PC-3 (cell line): ENCODE measurements at regions not wholly inside any gene's neighbourhood (a gene's known extent, or its start where the extent isn't known, plus 50 kb on each side); places are given as distances from the start of the nearest gene placed in this dataset.

ENCODE experiments used
- ATAC-seq: fragments of 200-7000 bp; cut with Tn5 transposase; 2 replicates; pipeline ENCODE4 v1.9.1; 2020; ENCODE audit warnings: mild to moderate bottlenecking, moderate library complexity
- BruUV-seq: library from RNA; stranded (reverse); fragments of 400-500 nt; replicated peaks from 2 replicates; lab custom pipeline; 2021; lab: Mats Ljungman, UMichigan
- CTCF ChIA-PET: fragments of 300-600 bp; sonication (Branson Sonifier 250); formaldehyde crosslinking; loops from one replicate; lab custom pipeline; 2022; ENCODE audit warnings: antibody characterized with exemption; lab: Charles Lee
- POLR2A ChIA-PET: fragments of 300-600 bp; sonication (Branson Sonifier 250); formaldehyde crosslinking; loops from one replicate; lab custom pipeline; 2022; ENCODE audit warnings: antibody characterized with exemption; ENCODE audit not compliant: unreplicated experiment; lab: Charles Lee
- DNase-seq: peaks from one replicate; pipeline ENCODE4 v3.0.0-alpha.2; 2015
- H2AFZ ChIP-seq: fragments of 300-600 bp; sonication (generic); 2 replicates; pipeline ENCODE4 v1.6.0; 2016; ENCODE audit warnings: antibody characterized with exemption, low read length
- H3F3A ChIP-seq: fragments of 300-600 bp; sonication (generic); one replicate; pipeline ENCODE4 v1.6.0; 2017; ENCODE audit warnings: antibody characterized with exemption, low read length, control low read depth, mild to moderate bottlenecking; ENCODE audit not compliant: unreplicated experiment
- H3K27ac ChIP-seq: fragments of 300-600 bp; sonication (generic); 2 replicates; pipeline ENCODE4 v1.5.1; 2016; ENCODE audit warnings: mild to moderate bottlenecking, low read length
- H3K27me3 ChIP-seq: fragments of 300-600 bp; sonication (generic); 2 replicates; pipeline ENCODE4 v1.6.1; 2016; ENCODE audit warnings: low read length, mixed read lengths
- H3K36me3 ChIP-seq: fragments of 300-600 bp; sonication (generic); 2 replicates; pipeline ENCODE4 v1.6.1; 2016; ENCODE audit warnings: low read depth, mixed run types, low read length, mixed read lengths
- H3K4me1 ChIP-seq: fragments of 300-600 bp; sonication (generic); 2 replicates; pipeline ENCODE4 v1.5.1; 2016; ENCODE audit warnings: low read length; ENCODE audit not compliant: insufficient read depth
- H3K4me2 ChIP-seq: fragments of 300-600 bp; sonication (generic); 2 replicates; pipeline ENCODE4 v1.6.0; 2016; ENCODE audit warnings: low read length
- H3K4me3 ChIP-seq: fragments of 300-600 bp; sonication (generic); 2 replicates; pipeline ENCODE4 v1.5.1; 2016; ENCODE audit warnings: mild to moderate bottlenecking, low read length, mixed read lengths
- H3K79me2 ChIP-seq: fragments of 300-600 bp; sonication (generic); 2 replicates; pipeline ENCODE4 v1.6.1; 2017; ENCODE audit warnings: low read length, mixed read lengths
- H3K9ac ChIP-seq: fragments of 300-600 bp; sonication (generic); 2 replicates; pipeline ENCODE4 v1.6.0; 2016; ENCODE audit warnings: mild to moderate bottlenecking, low read length
- H3K9me2 ChIP-seq: fragments of 300-600 bp; sonication (generic); replicated peaks from 2 replicates; pipeline ENCODE4 v1.6.1; 2016; ENCODE audit warnings: mixed run types, low read length, mixed read lengths
- H3K9me3 ChIP-seq: fragments of 300-600 bp; sonication (generic); 2 replicates; pipeline ENCODE4 v1.6.1; 2016; ENCODE audit warnings: low read length, mixed read lengths
- H4K20me1 ChIP-seq: fragments of 300-600 bp; sonication (generic); 2 replicates; pipeline ENCODE4 v1.6.1; 2016; ENCODE audit warnings: low read length, mixed read lengths
- CTCF ChIP-seq: fragments of 300-600 bp; sonication (generic); conservative IDR thresholded peaks from 2 replicates; pipeline ENCODE4 v1.5.1; 2017; ENCODE audit warnings: antibody characterized with exemption, low read depth, mild to moderate bottlenecking, low read length
- EZH2 ChIP-seq: fragments of 300-600 bp; sonication (generic); IDR thresholded peaks from one replicate; pipeline ENCODE4 v1.6.1; 2017; ENCODE audit warnings: antibody characterized with exemption, mild to moderate bottlenecking, low read length; ENCODE audit not compliant: unreplicated experiment
- EZH2phosphoT487 ChIP-seq: fragments of 300-600 bp; sonication (generic); IDR thresholded peaks from 2 replicates; pipeline ENCODE4 v1.6.1; 2018; ENCODE audit warnings: mild to moderate bottlenecking, antibody characterized with exemption, low read length, borderline replicate concordance
- intact Hi-C: fragments of 100-400 bp; cut with micrococcal nuclease; formaldehyde crosslinking; loops from 2 replicates; pipeline ENCODE4 v1.9.0; 2023

GRCh38 chr17:15048381-15048780, 216.7 kb downstream of the PMP22 start:
- no peaks in the 10 kb centered on the region for H3K9me2 ChIP-seq
- DNase-seq (no peak), ATAC-seq (no peak)
- POLR2A ChIA-PET: no interaction called here
- H2AFZ ChIP-seq: no peak overlapping the region
- no peak overlapping the region for H3K9ac ChIP-seq
- H3K4me2 ChIP-seq: no peak overlapping the region
- intact Hi-C loops: no loop called here
- CTCF ChIA-PET: no interaction called here
- no peak overlapping the region for H3K4me3 ChIP-seq
- no peak overlapping the region for H3K27ac ChIP-seq
- H3K36me3 ChIP-seq: no peaks in the 10 kb centered on the region
- H3K9me3 ChIP-seq: no peaks in the 10 kb centered on the region
- BruUV-seq: no TSS peak
- no peaks in the 10 kb centered on the region for H3F3A ChIP-seq
- H3K27me3 ChIP-seq: peaks cover 57% of the 10 kb centered on the region
- no peaks in the 10 kb centered on the region for H3K4me1 ChIP-seq
- H4K20me1 ChIP-seq: no peaks in the 10 kb centered on the region
- no peaks in the 10 kb centered on the region for H3K79me2 ChIP-seq
- TF ChIP-seq CTCF (peak; percentile 27; the same call in 1 of the 2 replicates), EZH2 (no peak), EZH2phosphoT487 (no peak)

DNA sequence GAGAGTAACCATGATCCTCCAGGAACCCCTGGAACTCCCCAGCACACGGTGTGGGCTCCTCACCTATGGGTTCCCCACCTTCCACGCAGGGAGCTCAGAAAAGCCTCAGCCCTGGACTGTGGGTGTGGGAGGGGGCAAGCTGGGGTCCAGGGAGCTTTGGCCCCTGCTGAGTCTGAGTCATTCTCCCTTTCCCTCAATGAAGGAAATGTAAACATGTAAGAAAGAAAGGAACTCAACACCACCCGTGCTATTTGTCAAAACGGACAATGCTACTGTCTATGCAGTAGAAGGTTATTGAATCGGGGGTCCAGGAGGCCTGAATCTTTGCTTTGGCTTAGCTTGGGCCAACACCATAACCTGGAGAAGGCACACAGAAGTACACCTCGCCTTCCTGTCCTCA, 222.8 kb downstream of the PMP22 start:
- Histone ChIP-seq H4K20me1 (no peaks in the 10 kb centered on the region), H3K9ac (no peak overlapping the region), H2AFZ (no peak overlapping the region), H3K4me2 (no peak overlapping the region), H3K9me3 (no peaks in the 10 kb centered on the region), H3K9me2 (0 out of 2 replicates have a peak, but pooled peaks cover 4% of the 10 kb centered on the region), H3K79me2 (no peaks in the 10 kb centered on the region), H3K27me3 (peaks cover 50% of the 10 kb centered on the region), H3K4me3 (no peak overlapping the region), H3K27ac (no peak overlapping the region), H3F3A (no peaks in the 10 kb centered on the region), H3K36me3 (no peaks in the 10 kb centered on the region), H3K4me1 (0 out of 2 replicates have a peak, but pooled peaks cover 3% of the 10 kb centered on the region)
- DNase-seq (no peak), ATAC-seq (no peak)
- ChIA-PET POLR2A (no interaction called here), CTCF (no interaction called here)
- TF ChIP-seq EZH2: no peak
- no peak for TF ChIP-seq EZH2phosphoT487
- no peak for TF ChIP-seq CTCF
- intact Hi-C loops: no loop called here
- BruUV-seq: no TSS peak

DNA sequence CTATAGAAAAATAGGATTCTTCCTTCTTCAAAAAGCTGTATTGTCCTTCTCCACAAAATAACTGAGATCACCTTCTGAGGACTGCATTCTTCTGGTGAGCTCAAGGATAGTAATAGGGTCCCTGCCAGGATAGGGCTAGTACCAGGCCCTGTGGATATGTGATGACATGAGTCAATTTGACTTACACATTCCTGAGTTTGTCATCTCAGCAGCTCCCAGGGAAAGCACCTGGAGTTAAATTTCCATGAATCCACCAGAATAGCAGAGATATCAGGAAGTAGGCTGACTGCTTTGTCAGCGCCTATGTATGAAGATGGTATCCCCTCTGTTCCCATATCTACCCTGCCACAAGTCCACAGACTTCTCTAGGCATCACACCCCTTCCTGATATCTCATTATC, 225.8 kb downstream of the PMP22 start:
- TF ChIP-seq EZH2phosphoT487: no peak
- TF ChIP-seq CTCF: no peak
- no peak for TF ChIP-seq EZH2
- H3K9ac ChIP-seq: no peak overlapping the region
- ChIA-PET POLR2A (no interaction called here), CTCF (no interaction called here)
- H2AFZ ChIP-seq: no peak overlapping the region
- H3K27me3 ChIP-seq: peaks cover 45% of the 10 kb centered on the region
- DNase-seq (peak; percentile 29), ATAC-seq (no peak)
- H3K79me2 ChIP-seq: no peaks in the 10 kb centered on the region
- H3K36me3 ChIP-seq: no peaks in the 10 kb centered on the region
- no peak overlapping the region for H3K27ac ChIP-seq
- no peaks in the 10 kb centered on the region for H3K9me3 ChIP-seq
- 0 out of 2 replicates have a peak, but pooled peaks cover 3% of the 10 kb centered on the region for H3K4me1 ChIP-seq
- intact Hi-C loops: no loop called here
- no TSS peak for BruUV-seq
- H3K4me2 ChIP-seq: no peak overlapping the region
- H3K9me2 ChIP-seq: 0 out of 2 replicates have a peak, but pooled peaks cover 4% of the 10 kb centered on the region
- no peaks in the 10 kb centered on the region for H3F3A ChIP-seq
- no peak overlapping the region for H3K4me3 ChIP-seq
- no peaks in the 10 kb centered on the region for H4K20me1 ChIP-seq
